AG04450 (cell line): ENCODE measurements at regions not wholly inside any gene's neighbourhood (a gene's known extent, or its start where the extent isn't known, plus 50 kb on each side); places are given as distances from the start of the nearest gene placed in this dataset.

Experiments
- CTCF ChIA-PET: fragments of 300-600, 350-600 bp; formaldehyde crosslinking; extraction: SDS; loops from one replicate; lab custom pipeline; 2022; ENCODE audit warnings: antibody characterized with exemption, inconsistent platforms; lab: Charles Lee
- POLR2A ChIA-PET: fragments of 350-600 bp; formaldehyde crosslinking; extraction: SDS; loops from one replicate; lab custom pipeline; 2021; ENCODE audit warnings: antibody characterized with exemption, inconsistent platforms; lab: Yijun Ruan, JAX
- DNase-seq: peaks from one replicate; pipeline ENCODE4 v3.0.0-alpha.2; 2011; ENCODE audit warnings: low read depth, low spot score
- H3K27ac ChIP-seq: one replicate; pipeline ENCODE4 v1.5.1; 2012; ENCODE audit warnings: low read depth, low read length, control low read depth
- H3K27me3 ChIP-seq: one replicate; pipeline ENCODE4 v1.6.0; 2012; ENCODE audit warnings: low read length; ENCODE audit not compliant: control insufficient read depth, insufficient read depth
- H3K4me3 ChIP-seq: 2 replicates; pipeline ENCODE4 v1.5.1; 2011; ENCODE audit warnings: mild to moderate bottlenecking, low read depth, low read length, control low read depth
- H3K9me3 ChIP-seq: 2 replicates; pipeline ENCODE4 v1.5.1; 2012; ENCODE audit warnings: low read length; ENCODE audit not compliant: control insufficient read depth, insufficient read depth
- TF ChIP-seq, protein P1 (sequence below): IDR thresholded peaks from 2 replicates; pipeline ENCODE4 v1.5.1; 2011; ENCODE audit warnings: low read depth, low read length, control low read depth, inconsistent platforms

DNA sequence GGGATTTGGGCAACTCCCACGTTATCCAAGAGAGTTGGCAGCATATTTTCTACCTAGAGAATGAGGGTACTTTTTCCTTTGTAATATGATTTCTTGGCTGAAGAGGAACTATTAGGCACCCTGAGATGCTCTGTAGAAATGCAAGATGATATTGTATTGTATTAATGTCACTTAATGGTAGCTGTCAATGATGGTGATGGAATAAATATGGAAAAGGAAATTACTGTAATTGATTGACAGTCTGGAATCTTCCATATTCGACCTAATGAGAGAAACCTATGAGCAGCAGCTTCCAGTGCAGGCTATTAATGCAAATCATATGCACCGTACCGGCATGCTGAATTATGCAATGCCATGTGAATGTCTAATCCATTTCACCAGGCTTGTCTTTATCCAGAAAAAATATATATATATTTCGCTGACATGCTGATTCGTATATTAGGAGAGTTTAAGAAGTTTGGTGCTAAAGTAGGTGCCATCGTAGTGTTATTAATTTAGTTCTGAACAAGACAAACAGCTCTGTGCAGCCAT is 494.2 kb upstream of the JARID2 start:
- CTCF ChIA-PET: no interaction called here
- no peaks in the 10 kb centered on the region; the same call in 1 of the 2 replicates for H3K9me3 ChIP-seq
- no peaks in the 10 kb centered on the region for H3K27me3 ChIP-seq
- no peak overlapping the region for H3K4me3 ChIP-seq
- DNase-seq: no peak
- POLR2A ChIA-PET: no interaction called here
- no peak overlapping the region for H3K27ac ChIP-seq
- TF ChIP-seq, protein P1, sequence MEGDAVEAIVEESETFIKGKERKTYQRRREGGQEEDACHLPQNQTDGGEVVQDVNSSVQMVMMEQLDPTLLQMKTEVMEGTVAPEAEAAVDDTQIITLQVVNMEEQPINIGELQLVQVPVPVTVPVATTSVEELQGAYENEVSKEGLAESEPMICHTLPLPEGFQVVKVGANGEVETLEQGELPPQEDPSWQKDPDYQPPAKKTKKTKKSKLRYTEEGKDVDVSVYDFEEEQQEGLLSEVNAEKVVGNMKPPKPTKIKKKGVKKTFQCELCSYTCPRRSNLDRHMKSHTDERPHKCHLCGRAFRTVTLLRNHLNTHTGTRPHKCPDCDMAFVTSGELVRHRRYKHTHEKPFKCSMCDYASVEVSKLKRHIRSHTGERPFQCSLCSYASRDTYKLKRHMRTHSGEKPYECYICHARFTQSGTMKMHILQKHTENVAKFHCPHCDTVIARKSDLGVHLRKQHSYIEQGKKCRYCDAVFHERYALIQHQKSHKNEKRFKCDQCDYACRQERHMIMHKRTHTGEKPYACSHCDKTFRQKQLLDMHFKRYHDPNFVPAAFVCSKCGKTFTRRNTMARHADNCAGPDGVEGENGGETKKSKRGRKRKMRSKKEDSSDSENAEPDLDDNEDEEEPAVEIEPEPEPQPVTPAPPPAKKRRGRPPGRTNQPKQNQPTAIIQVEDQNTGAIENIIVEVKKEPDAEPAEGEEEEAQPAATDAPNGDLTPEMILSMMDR: no peak

- no peak for DNase-seq
- H3K4me3 ChIP-seq: no peak overlapping the region
- H3K9me3 ChIP-seq: no peaks in the 10 kb centered on the region; the same call in 1 of the 2 replicates
- H3K27me3 ChIP-seq: no peaks in the 10 kb centered on the region
- POLR2A ChIA-PET: no interaction called here
- no peak overlapping the region for H3K27ac ChIP-seq
- CTCF ChIA-PET: interaction anchor here (0.7 kb wide), 1 partner anchor 109 kb away, joined by 3 read pairs; no protein-coding TSS in a partner anchor
- TF ChIP-seq, protein P1: no peak
These were observed 490.9 kb upstream of the JARID2 start for GRCh38 chr6:14754751-14755513.

GRCh38 chr6:14756340-14756739 is 489.5 kb upstream of the JARID2 start:
- no peak for DNase-seq
- ChIA-PET POLR2A (no interaction called here), CTCF (no interaction called here)
- TF ChIP-seq, protein P1: no peak
- H3K9me3 ChIP-seq: no peaks in the 10 kb centered on the region
- H3K4me3 ChIP-seq: no peak overlapping the region
- H3K27me3 ChIP-seq: no peaks in the 10 kb centered on the region
- no peak overlapping the region for H3K27ac ChIP-seq

- DNase-seq: no peak
- CTCF ChIA-PET: no interaction called here
- H3K9me3 ChIP-seq: no peaks in the 10 kb centered on the region
- H3K27ac ChIP-seq: no peak overlapping the region
- no peak overlapping the region for H3K4me3 ChIP-seq
- TF ChIP-seq, protein P1: no peak
- POLR2A ChIA-PET: no interaction called here
- H3K27me3 ChIP-seq: no peaks in the 10 kb centered on the region
These were observed 488.9 kb upstream of the JARID2 start for GRCh38 chr6:14757014-14757413.

GRCh38 chr6:14757418-14757817 is 488.5 kb upstream of the JARID2 start:
- ChIA-PET POLR2A (no interaction called here), CTCF (no interaction called here)
- Histone ChIP-seq H3K9me3 (no peaks in the 10 kb centered on the region), H3K27me3 (no peaks in the 10 kb centered on the region), H3K4me3 (no peak overlapping the region), H3K27ac (no peak overlapping the region)
- TF ChIP-seq, protein P1: no peak
- DNase-seq: no peak
